ENCODE measurements at regions not wholly inside any gene's neighbourhood (a gene's known extent, or its start where the extent isn't known, plus 50 kb on each side); places are given as distances from the start of the nearest gene placed in this dataset.

DNA sequence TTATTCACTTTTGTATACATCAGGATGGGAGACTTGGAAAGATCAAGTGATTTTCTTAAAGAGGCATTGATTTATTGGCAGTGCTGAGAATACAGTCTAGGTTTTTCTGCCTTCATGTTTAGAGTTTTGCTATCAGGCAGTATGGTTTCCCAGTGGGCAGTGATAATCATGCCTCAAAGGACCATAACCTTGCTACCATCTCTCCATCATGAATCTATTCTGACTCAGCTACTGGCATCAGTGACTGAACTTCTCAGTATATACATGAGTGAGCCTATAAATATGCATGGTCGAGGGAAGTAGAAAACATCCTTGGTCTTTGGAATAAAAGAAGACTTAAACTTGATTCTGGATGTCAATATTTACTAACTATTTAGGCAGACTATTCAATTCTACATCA lies 562.0 kb upstream of the AADAT start:
- FAIRE-seq: no peak
- H3K27ac ChIP-seq (ENCODE audit: control insufficient read depth, insufficient read depth, low read length): no peak overlapping the region
- H3K79me2 ChIP-seq (ENCODE audit: control insufficient read depth, insufficient read depth, low read length): no peaks in the 10 kb centered on the region
- H3K36me3 ChIP-seq (ENCODE audit: control insufficient read depth in 2 of 2, extremely low read depth in 1 of 2, insufficient read depth in 2 of 2, low read length in 2 of 2): no peaks in the 10 kb centered on the region
- no peak for DNase-seq (ENCODE audit: low read depth, low spot score)
- H3K4me3 ChIP-seq (ENCODE audit: control insufficient read depth in 2 of 3, extremely low read depth in 1 of 3, insufficient read depth in 2 of 3, low read depth in 1 of 3, low read length in 3 of 3): no peak overlapping the region
- no peaks in the 10 kb centered on the region for H3K9me1 ChIP-seq (ENCODE audit: control insufficient read depth, extremely low read depth, insufficient read depth, low read length)
- dilution Hi-C loops (cut with MboI; ENCODE audit: extremely low pct_ligation_motif_present, low sequenced_read_pairs): no loop called here
- H3K4me1 ChIP-seq (ENCODE audit: control insufficient read depth, extremely low read depth, insufficient read depth, low read length): no peaks in the 10 kb centered on the region
- no peaks in the 10 kb centered on the region for H4K20me1 ChIP-seq (ENCODE audit: control insufficient read depth, extremely low read depth, insufficient read depth, low read length)
- TF ChIP-seq EZH2 (IDR thresholded peaks at IDR 0.05; ENCODE audit: low read length): no peak
- TF ChIP-seq, protein P1, sequence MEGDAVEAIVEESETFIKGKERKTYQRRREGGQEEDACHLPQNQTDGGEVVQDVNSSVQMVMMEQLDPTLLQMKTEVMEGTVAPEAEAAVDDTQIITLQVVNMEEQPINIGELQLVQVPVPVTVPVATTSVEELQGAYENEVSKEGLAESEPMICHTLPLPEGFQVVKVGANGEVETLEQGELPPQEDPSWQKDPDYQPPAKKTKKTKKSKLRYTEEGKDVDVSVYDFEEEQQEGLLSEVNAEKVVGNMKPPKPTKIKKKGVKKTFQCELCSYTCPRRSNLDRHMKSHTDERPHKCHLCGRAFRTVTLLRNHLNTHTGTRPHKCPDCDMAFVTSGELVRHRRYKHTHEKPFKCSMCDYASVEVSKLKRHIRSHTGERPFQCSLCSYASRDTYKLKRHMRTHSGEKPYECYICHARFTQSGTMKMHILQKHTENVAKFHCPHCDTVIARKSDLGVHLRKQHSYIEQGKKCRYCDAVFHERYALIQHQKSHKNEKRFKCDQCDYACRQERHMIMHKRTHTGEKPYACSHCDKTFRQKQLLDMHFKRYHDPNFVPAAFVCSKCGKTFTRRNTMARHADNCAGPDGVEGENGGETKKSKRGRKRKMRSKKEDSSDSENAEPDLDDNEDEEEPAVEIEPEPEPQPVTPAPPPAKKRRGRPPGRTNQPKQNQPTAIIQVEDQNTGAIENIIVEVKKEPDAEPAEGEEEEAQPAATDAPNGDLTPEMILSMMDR (optimal IDR thresholded peaks at IDR 0.05 in 1 of 3, IDR thresholded peaks at IDR 0.05 in 1 of 3, conservative IDR thresholded peaks at IDR 0.05 in 1 of 3; ENCODE audit: extremely low read depth in 1 of 3, insufficient read depth in 2 of 3, low read length in 3 of 3): no peak
- H3K27me3 ChIP-seq (ENCODE audit: control insufficient read depth, extremely low read depth, insufficient read depth, low read length): no peaks in the 10 kb centered on the region
- H3K9ac ChIP-seq (ENCODE audit: control insufficient read depth, extremely low read depth, insufficient read depth, low read length): no peak overlapping the region
- H2AFZ ChIP-seq (ENCODE audit: control insufficient read depth, low read length): no peak overlapping the region
- H3K4me2 ChIP-seq (ENCODE audit: control insufficient read depth, extremely low read depth, insufficient read depth, low read depth, low read length): no peak overlapping the region
- H3K9me3 ChIP-seq (ENCODE audit: control insufficient read depth, low read depth, low read length): no peaks in the 10 kb centered on the region

DNA sequence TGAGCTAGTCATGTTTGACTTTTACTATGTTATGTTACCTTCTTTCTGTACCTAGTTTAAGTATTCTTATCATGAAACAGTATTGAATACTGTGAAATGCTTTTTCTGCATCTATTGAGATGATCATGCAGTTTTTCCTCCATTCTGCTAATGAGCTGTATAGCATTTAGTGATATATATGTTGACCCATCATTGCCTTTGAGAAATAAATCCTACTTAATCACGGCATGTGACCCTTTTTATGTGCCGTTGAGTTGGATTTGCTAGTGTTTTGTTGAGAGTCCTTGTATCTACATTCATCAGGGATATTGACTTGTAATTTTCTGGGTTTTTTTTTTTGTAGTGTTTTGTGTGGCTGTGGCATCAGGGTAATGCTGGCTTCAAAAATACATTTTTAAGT lies 537.7 kb upstream of the AADAT start:
- H3K4me2 ChIP-seq (ENCODE audit: control insufficient read depth, extremely low read depth, insufficient read depth, low read depth, low read length): no peak overlapping the region
- TF ChIP-seq EZH2 (IDR thresholded peaks at IDR 0.05; ENCODE audit: low read length): no peak
- TF ChIP-seq, protein P1 (optimal IDR thresholded peaks at IDR 0.05 in 1 of 3, IDR thresholded peaks at IDR 0.05 in 1 of 3, conservative IDR thresholded peaks at IDR 0.05 in 1 of 3; ENCODE audit: extremely low read depth in 1 of 3, insufficient read depth in 2 of 3, low read length in 3 of 3): no peak
- H4K20me1 ChIP-seq (ENCODE audit: control insufficient read depth, extremely low read depth, insufficient read depth, low read length): no peaks in the 10 kb centered on the region
- H2AFZ ChIP-seq (ENCODE audit: control insufficient read depth, low read length): no peak overlapping the region
- no peaks in the 10 kb centered on the region for H3K36me3 ChIP-seq (ENCODE audit: control insufficient read depth in 2 of 2, extremely low read depth in 1 of 2, insufficient read depth in 2 of 2, low read length in 2 of 2)
- no peak overlapping the region for H3K9ac ChIP-seq (ENCODE audit: control insufficient read depth, extremely low read depth, insufficient read depth, low read length)
- H3K4me1 ChIP-seq (ENCODE audit: control insufficient read depth, extremely low read depth, insufficient read depth, low read length): no peaks in the 10 kb centered on the region
- H3K79me2 ChIP-seq (ENCODE audit: control insufficient read depth, insufficient read depth, low read length): no peaks in the 10 kb centered on the region
- DNase-seq (ENCODE audit: low read depth, low spot score): no peak
- no peak overlapping the region for H3K4me3 ChIP-seq (ENCODE audit: control insufficient read depth in 2 of 3, extremely low read depth in 1 of 3, insufficient read depth in 2 of 3, low read depth in 1 of 3, low read length in 3 of 3)
- H3K27me3 ChIP-seq (ENCODE audit: control insufficient read depth, extremely low read depth, insufficient read depth, low read length): no peaks in the 10 kb centered on the region
- H3K9me1 ChIP-seq (ENCODE audit: control insufficient read depth, extremely low read depth, insufficient read depth, low read length): no peaks in the 10 kb centered on the region
- H3K9me3 ChIP-seq (ENCODE audit: control insufficient read depth, low read depth, low read length): no peaks in the 10 kb centered on the region
- H3K27ac ChIP-seq (ENCODE audit: control insufficient read depth, insufficient read depth, low read length): no peak overlapping the region
- dilution Hi-C loops (cut with MboI; ENCODE audit: extremely low pct_ligation_motif_present, low sequenced_read_pairs): no loop called here
- no peak for FAIRE-seq
